GM12878 (cell line): ENCODE measurements at regions not wholly inside any gene's neighbourhood (a gene's known extent, or its start where the extent isn't known, plus 50 kb on each side); places are given as distances from the start of the nearest gene placed in this dataset.

ENCODE experiments used
- ATAC-seq: fragments of 200-7000 bp; cut with Tn5 transposase; 3 replicates; pipeline ENCODE4 v1.9.1; 2020; ENCODE audit warnings: mild to moderate bottlenecking, moderate library complexity
- BruUV-seq: library from RNA; stranded (reverse); fragments of 400-500 nt; replicated peaks from 2 replicates; lab custom pipeline; 2021; lab: Mats Ljungman, UMichigan
- CTCF ChIA-PET: fragments of 300-600 bp; sonication (Branson Sonifier 250); formaldehyde crosslinking; extraction: SDS; loops from one replicate; lab custom pipeline; 2021; ENCODE audit warnings: inconsistent platforms; lab: Yijun Ruan, JAX
- POLR2A ChIA-PET: fragments of 350-600 bp; formaldehyde crosslinking; extraction: SDS; loops from one replicate; lab custom pipeline; 2021; ENCODE audit warnings: inconsistent platforms; lab: Charles Lee
- RAD21 ChIA-PET: fragments of 300-600 bp; sonication (Branson Sonifier 250); formaldehyde crosslinking; loops from one replicate; lab custom pipeline; 2023; ENCODE audit warnings: antibody characterized with exemption; ENCODE audit not compliant: unreplicated experiment; lab: Charles Lee
- SMC1A ChIA-PET: fragments of 300-600 bp; sonication (Branson Sonifier 250); formaldehyde crosslinking; loops from one replicate; lab custom pipeline; 2023; ENCODE audit not compliant: unreplicated experiment, uncharacterized antibody; lab: Charles Lee
- DNase-seq: peaks from one replicate; pipeline ENCODE4 v3.0.0-alpha.2; 2011; ENCODE audit warnings: low read depth, low spot score
- FAIRE-seq: peaks from 3 replicates; lab custom pipeline; 2011; peaks lifted over from hg19 to GRCh38; lab: Jason Lieb, UNC
- H2AFZ ChIP-seq: 2 replicates; pipeline ENCODE4 v1.6.0; 2011; ENCODE audit warnings: low read depth, low read length, control low read depth; ENCODE audit not compliant: control insufficient read depth
- H3K27ac ChIP-seq: 2 replicates; pipeline ENCODE4 v1.5.1; 2011; ENCODE audit warnings: control low read depth; ENCODE audit not compliant: control insufficient read depth, insufficient read depth
- H3K27me3 ChIP-seq, 2 experiments: replicated peaks in 1 of 2; 2 replicates each; pipeline versions ENCODE4 v1.6.0 to v1.6.1; 2011; ENCODE audit warnings: low read length in 1 of 2; ENCODE audit not compliant: control insufficient read depth in 2 of 2, insufficient read depth in 2 of 2
- H3K36me3 ChIP-seq, 2 experiments: 2 replicates each; pipeline ENCODE4 v1.5.1; 2011; ENCODE audit warnings: low read length in 1 of 2; ENCODE audit not compliant: control insufficient read depth in 2 of 2, insufficient read depth in 2 of 2
- H3K4me1 ChIP-seq: 2 replicates; pipeline ENCODE4 v1.6.1; 2011; ENCODE audit warnings: mild to moderate bottlenecking, low read length, moderate library complexity, mixed read lengths; ENCODE audit not compliant: control insufficient read depth, insufficient read depth
- H3K4me2 ChIP-seq: 2 replicates; pipeline ENCODE4 v1.6.0; 2011; ENCODE audit warnings: control low read depth; ENCODE audit not compliant: control insufficient read depth, insufficient read depth
- H3K4me3 ChIP-seq: fragments of 200-600 bp; sonication (generic); 2 replicates; pipeline ENCODE4 v1.5.1; 2016
- H3K79me2 ChIP-seq: 2 replicates; pipeline ENCODE4 v1.6.0; 2011; ENCODE audit warnings: low read length; ENCODE audit not compliant: control insufficient read depth, insufficient read depth
- H3K9ac ChIP-seq: 2 replicates; pipeline ENCODE4 v1.8.0; 2011; ENCODE audit warnings: low read length, control low read depth, mixed read lengths; ENCODE audit not compliant: control insufficient read depth, insufficient read depth
- H3K9me3 ChIP-seq: replicated peaks from 3 replicates; pipeline ENCODE4 v1.5.1; 2011; ENCODE audit warnings: mild to moderate bottlenecking, low read length; ENCODE audit not compliant: control insufficient read depth, insufficient read depth
- H4K20me1 ChIP-seq: 2 replicates; pipeline ENCODE4 v1.6.0; 2011; ENCODE audit not compliant: control insufficient read depth, insufficient read depth
- ASH2L ChIP-seq: fragments of 300-600, 200-600 bp; sonication (generic); IDR thresholded peaks from 2 replicates; pipeline ENCODE4 v1.6.1; 2017; ENCODE audit warnings: low read depth, mild to moderate bottlenecking, borderline replicate concordance
- ATF7 ChIP-seq: fragments of 450-650 bp; IDR thresholded peaks from 2 replicates; pipeline ENCODE4 v1.6.1; 2016; ENCODE audit warnings: low read depth, mild to moderate bottlenecking
- CBFB ChIP-seq: IDR thresholded peaks from 2 replicates; pipeline ENCODE4 v1.6.1; 2016; ENCODE audit warnings: antibody characterized with exemption, low read depth
- KAT2A ChIP-seq: conservative IDR thresholded peaks from 2 replicates; pipeline ENCODE4 v1.6.1; 2011; ENCODE audit warnings: low read depth, low read length; ENCODE audit not compliant: control insufficient read depth
- NR2C2 ChIP-seq: IDR thresholded peaks from 2 replicates; pipeline ENCODE4 v1.6.1; 2011; ENCODE audit warnings: borderline replicate concordance, low read depth; ENCODE audit not compliant: control insufficient read depth, insufficient read length
- RBBP5 ChIP-seq: fragments of 200-600 bp; sonication (generic); conservative IDR thresholded peaks from 2 replicates; pipeline ENCODE4 v1.6.1; 2016
- SIX5 ChIP-seq: IDR thresholded peaks from 2 replicates; pipeline ENCODE4 v1.6.1; 2011; ENCODE audit warnings: mild to moderate bottlenecking, low read depth, low read length, moderate library complexity; ENCODE audit not compliant: severe bottlenecking
- YBX1 ChIP-seq: fragments of 450-650 bp; IDR thresholded peaks from 2 replicates; pipeline ENCODE4 v1.6.1; 2016; ENCODE audit warnings: antibody characterized with exemption
- ZZZ3 ChIP-seq: IDR thresholded peaks from 2 replicates; pipeline ENCODE4 v1.6.1; 2011; ENCODE audit warnings: low read depth; ENCODE audit not compliant: control insufficient read depth, insufficient read length
- in situ Hi-C: fragments of 300-500 bp; cut with MboI; formaldehyde crosslinking; loops from 9 replicates; pipeline ENCODE4 v1.14.3; 2018; ENCODE audit warnings: mixed read lengths
- intact Hi-C: fragments of 100-400 bp; cut with micrococcal nuclease; formaldehyde crosslinking; loops from one replicate; pipeline ENCODE4 v1.14.2; 2022; ENCODE audit not compliant: unreplicated experiment
- TF ChIP-seq, protein P1 (sequence below): fragments of 450-650 bp; conservative IDR thresholded peaks from 2 replicates; pipeline ENCODE4 v1.6.1; 2017; ENCODE audit warnings: mild to moderate bottlenecking, moderate library complexity
- TF ChIP-seq, protein P2 (sequence below): fragments of 450-650 bp; IDR thresholded peaks from 2 replicates; pipeline ENCODE4 v1.6.1; 2016; ENCODE audit warnings: mild to moderate bottlenecking
- TF ChIP-seq, protein P3 (sequence below): IDR thresholded peaks from 2 replicates; pipeline ENCODE4 v1.6.1; 2012; ENCODE audit warnings: low read depth, low read length, improper control_type of control experiment
- TF ChIP-seq, protein P4 (sequence below): fragments of 450-650 bp; IDR thresholded peaks from 2 replicates; pipeline ENCODE4 v1.6.1; 2017; ENCODE audit warnings: low read depth, mild to moderate bottlenecking, moderate library complexity
- TF ChIP-seq, protein P5 (sequence below): fragments of 450-650 bp; IDR thresholded peaks from 2 replicates; pipeline ENCODE4 v1.6.1; 2018; ENCODE audit warnings: mild to moderate bottlenecking, low read depth, moderate library complexity; ENCODE audit not compliant: partially characterized antibody

DNA sequence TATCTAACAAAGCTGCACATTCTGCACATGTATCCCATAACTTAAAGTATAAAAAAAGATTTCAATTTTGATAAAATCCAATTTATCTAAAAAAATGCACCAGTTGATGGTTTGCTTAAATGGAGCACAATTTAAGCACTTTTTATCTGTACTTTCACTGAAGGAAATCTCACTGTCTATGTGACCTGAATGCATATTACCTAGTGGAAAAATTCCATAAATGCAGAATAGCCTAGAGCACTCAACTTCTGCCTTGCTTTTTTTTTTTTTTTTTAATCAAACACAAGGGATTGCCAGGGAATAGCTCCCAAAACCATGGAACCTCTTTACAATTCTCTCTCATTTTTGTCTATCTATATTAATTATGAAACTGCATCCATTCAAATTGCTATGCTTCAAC, 80.4 kb downstream of the RFPL4B start:
- ChIA-PET CTCF (no interaction called here), POLR2A (no interaction called here), SMC1A (interaction anchor here (0.5 to 1.2 kb wide), 2 partner anchors 31 to 67 kb away, joined by 3 to 4 read pairs; no protein-coding TSS in a partner anchor), RAD21 (no interaction called here)
- H3K4me3 ChIP-seq, result no peak overlapping the region
- no peak overlapping the region for H3K4me2 ChIP-seq
- in situ Hi-C loops, result no loop called here
- no peak overlapping the region for H3K9ac ChIP-seq
- H3K36me3 ChIP-seq, result no peaks in the 10 kb centered on the region
- H3K4me1 ChIP-seq, result no peaks in the 10 kb centered on the region
- H3K27me3 ChIP-seq, result no peaks in the 10 kb centered on the region
- intact Hi-C loops, result no loop called here
- no peaks in the 10 kb centered on the region for H3K9me3 ChIP-seq
- TF ChIP-seq, protein P1, sequence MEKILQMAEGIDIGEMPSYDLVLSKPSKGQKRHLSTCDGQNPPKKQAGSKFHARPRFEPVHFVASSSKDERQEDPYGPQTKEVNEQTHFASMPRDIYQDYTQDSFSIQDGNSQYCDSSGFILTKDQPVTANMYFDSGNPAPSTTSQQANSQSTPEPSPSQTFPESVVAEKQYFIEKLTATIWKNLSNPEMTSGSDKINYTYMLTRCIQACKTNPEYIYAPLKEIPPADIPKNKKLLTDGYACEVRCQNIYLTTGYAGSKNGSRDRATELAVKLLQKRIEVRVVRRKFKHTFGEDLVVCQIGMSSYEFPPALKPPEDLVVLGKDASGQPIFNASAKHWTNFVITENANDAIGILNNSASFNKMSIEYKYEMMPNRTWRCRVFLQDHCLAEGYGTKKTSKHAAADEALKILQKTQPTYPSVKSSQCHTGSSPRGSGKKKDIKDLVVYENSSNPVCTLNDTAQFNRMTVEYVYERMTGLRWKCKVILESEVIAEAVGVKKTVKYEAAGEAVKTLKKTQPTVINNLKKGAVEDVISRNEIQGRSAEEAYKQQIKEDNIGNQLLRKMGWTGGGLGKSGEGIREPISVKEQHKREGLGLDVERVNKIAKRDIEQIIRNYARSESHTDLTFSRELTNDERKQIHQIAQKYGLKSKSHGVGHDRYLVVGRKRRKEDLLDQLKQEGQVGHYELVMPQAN, result no peak
- TF ChIP-seq KAT2A (no peak), RBBP5 (no peak), NR2C2 (no peak), ZZZ3 (no peak), YBX1 (no peak), ATF7 (no peak), CBFB (no peak), SIX5 (no peak), ASH2L (no peak)
- TF ChIP-seq, protein P2, sequence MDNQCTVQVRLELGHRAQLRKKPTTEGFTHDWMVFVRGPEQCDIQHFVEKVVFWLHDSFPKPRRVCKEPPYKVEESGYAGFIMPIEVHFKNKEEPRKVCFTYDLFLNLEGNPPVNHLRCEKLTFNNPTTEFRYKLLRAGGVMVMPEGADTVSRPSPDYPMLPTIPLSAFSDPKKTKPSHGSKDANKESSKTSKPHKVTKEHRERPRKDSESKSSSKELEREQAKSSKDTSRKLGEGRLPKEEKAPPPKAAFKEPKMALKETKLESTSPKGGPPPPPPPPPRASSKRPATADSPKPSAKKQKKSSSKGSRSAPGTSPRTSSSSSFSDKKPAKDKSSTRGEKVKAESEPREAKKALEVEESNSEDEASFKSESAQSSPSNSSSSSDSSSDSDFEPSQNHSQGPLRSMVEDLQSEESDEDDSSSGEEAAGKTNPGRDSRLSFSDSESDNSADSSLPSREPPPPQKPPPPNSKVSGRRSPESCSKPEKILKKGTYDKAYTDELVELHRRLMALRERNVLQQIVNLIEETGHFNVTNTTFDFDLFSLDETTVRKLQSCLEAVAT, result no peak
- TF ChIP-seq, protein P3, sequence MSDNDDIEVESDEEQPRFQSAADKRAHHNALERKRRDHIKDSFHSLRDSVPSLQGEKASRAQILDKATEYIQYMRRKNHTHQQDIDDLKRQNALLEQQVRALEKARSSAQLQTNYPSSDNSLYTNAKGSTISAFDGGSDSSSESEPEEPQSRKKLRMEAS, result no peak
- TF ChIP-seq, protein P4, sequence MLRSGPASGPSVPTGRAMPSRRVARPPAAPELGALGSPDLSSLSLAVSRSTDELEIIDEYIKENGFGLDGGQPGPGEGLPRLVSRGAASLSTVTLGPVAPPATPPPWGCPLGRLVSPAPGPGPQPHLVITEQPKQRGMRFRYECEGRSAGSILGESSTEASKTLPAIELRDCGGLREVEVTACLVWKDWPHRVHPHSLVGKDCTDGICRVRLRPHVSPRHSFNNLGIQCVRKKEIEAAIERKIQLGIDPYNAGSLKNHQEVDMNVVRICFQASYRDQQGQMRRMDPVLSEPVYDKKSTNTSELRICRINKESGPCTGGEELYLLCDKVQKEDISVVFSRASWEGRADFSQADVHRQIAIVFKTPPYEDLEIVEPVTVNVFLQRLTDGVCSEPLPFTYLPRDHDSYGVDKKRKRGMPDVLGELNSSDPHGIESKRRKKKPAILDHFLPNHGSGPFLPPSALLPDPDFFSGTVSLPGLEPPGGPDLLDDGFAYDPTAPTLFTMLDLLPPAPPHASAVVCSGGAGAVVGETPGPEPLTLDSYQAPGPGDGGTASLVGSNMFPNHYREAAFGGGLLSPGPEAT, result no peak
- TF ChIP-seq, protein P5, sequence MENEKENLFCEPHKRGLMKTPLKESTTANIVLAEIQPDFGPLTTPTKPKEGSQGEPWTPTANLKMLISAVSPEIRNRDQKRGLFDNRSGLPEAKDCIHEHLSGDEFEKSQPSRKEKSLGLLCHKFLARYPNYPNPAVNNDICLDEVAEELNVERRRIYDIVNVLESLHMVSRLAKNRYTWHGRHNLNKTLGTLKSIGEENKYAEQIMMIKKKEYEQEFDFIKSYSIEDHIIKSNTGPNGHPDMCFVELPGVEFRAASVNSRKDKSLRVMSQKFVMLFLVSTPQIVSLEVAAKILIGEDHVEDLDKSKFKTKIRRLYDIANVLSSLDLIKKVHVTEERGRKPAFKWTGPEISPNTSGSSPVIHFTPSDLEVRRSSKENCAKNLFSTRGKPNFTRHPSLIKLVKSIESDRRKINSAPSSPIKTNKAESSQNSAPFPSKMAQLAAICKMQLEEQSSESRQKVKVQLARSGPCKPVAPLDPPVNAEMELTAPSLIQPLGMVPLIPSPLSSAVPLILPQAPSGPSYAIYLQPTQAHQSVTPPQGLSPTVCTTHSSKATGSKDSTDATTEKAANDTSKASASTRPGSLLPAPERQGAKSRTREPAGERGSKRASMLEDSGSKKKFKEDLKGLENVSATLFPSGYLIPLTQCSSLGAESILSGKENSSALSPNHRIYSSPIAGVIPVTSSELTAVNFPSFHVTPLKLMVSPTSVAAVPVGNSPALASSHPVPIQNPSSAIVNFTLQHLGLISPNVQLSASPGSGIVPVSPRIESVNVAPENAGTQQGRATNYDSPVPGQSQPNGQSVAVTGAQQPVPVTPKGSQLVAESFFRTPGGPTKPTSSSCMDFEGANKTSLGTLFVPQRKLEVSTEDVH, result no peak
- no peak for DNase-seq
- FAIRE-seq, result no peak
- ATAC-seq, result no peak
- no TSS peak for BruUV-seq
- no peaks in the 10 kb centered on the region for H4K20me1 ChIP-seq
- no peak overlapping the region for H2AFZ ChIP-seq
- no peak overlapping the region for H3K27ac ChIP-seq
- H3K79me2 ChIP-seq, result no peaks in the 10 kb centered on the region
